HG02763 (cell line): ENCODE measurements at regions not wholly inside any gene's neighbourhood (a gene's known extent, or its start where the extent isn't known, plus 50 kb on each side); places are given as distances from the start of the nearest gene placed in this dataset.
"Not testable (repeated sequence)": the region's sequence is repeated elsewhere in the genome, so short reads cannot be mapped to it uniquely, and the experiment has no call there.

Experiments used
- ATAC-seq: cut with Tn5 transposase; IDR thresholded peaks from one replicate; pipeline ENCODE4 v1.9.1; 2021; ENCODE audit warnings: mild to moderate bottlenecking, moderate library complexity; ENCODE audit not compliant: unreplicated experiment

DNA sequence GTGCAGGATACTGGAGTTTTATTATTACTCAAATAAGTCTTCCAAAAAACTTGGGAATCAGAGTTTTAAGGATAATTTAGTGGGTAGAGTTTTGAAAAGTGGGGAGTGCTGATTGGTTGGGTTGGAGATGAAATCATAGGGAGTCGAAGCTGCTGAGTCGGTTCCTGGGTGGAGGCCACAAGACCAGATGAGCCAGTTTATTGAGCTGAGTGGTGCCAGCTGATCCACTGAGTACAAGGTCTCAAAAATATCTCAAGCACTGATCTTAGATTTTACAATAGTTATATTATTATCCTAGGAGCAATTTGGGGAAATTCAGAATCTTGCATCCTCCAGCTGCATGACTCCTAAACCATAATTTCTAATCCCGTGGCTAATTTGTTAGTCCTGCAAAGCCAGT is 804.9 kb upstream of the SEMA6A start:
- no peak for ATAC-seq

DNA sequence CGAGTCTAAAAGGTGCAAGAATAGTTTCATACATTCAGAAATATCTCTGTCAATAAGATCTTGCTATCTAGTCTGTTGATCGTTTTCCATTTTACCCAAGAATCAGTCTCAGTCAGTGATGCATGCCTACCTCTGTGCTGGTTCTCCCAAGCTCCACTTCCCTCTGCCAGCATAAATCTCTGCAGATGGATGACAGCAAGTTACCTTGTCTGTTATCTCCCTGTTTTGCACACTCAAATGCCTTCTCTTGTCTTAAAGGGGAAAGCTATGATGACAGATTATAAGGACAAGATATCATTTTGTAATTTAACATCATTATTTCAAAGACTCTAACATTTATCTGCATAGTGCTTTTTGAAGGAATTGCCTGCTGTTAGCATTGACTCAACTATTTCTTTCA is 802.1 kb upstream of the SEMA6A start:
- no peak for ATAC-seq

DNA sequence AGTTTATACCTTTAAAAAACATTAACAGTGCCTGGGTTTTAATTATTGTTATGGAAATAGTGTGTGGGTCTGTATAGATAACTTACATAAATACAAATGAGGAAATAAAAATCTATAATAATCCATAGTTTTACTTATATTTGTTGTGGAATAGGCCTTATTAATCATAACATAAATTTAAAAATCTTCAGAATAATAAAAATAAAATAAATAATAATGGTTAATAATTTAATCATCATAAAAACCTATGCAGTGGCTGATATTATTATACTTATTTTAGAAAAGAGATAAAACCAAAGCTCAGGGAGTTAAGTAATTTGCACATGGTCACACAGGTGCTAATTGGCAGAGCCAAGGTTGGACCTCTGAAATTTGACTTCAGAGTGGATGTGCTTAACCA is 785.3 kb upstream of the SEMA6A start:
- ATAC-seq, result no peak

GRCh38 chr5:117357886-117358285 is 783.3 kb upstream of the SEMA6A start:
- ATAC-seq, result no peak

DNA sequence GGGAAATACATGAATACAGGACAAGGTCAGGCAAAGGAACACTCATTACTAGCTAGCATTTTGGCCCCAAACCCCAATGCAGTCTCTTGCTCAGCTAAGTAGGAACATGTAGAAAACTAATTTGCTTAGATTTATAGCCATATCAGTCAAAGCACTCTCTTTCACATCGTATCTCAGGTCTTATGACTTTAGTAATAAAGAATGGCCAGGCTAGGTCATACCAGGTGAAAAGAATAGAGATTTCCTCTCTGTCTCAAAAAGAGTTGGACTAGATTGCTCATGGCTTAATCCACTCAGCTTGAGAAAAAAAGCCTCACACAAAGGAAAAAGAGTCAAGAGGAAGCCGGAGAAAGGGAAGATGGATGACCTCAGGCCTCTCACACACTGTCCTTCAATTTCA is 772.7 kb upstream of the SEMA6A start:
- no peak for ATAC-seq

GRCh38 chr5:117343726-117344125 is 769.1 kb upstream of the SEMA6A start:
- not testable (repeated sequence) for ATAC-seq

DNA sequence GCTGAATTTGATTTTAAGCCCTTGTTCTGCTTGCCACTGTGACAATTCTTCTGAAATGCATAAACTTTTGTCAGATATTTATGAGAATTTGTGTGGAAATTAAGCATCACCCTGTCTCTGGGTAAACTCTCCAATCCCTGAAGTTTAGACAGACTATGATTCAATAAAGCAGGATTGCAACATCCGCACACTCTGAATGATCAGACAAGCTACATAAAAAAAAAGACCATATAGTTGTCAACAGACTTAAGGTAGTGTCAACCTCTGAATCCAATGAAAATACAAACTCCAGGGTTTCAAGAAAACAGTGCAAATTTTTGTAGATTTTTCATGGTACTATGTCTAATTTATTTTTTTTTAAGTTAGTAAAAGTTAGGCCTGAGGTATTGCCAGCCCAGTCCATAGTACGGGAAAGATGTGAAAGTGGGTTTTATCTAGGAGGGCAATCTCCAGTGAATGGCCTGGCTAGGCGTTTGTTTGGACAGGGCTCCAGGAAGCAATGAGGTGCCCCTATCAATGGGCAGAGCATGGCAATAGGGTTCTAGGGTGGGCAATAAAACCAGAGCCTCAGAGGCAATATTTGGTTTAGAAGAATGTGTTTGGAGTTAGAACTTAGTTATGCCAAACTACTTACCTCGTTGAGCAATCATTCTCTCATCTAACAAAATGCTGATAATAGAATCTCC is 762.6 kb upstream of the SEMA6A start:
- ATAC-seq, result no peak

DNA sequence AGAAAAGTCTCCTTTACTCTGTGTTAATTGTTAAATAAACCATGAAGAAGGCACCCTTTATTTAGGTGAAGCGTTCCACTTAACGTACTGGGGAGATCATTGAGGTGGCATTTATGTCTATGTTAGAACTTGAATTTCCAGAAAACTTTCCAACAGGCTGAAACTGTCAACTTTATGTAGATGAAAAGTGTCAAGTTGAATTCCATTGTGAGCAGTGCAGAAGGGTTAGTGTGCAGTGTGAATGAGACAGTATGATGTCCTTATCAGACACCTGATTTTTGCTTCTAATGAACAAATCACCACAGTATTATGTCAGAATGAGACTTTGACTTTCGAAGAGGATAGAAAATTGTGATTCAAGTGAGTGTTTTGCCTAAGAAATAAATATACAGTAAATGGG is 761.6 kb upstream of the SEMA6A start:
- no peak for ATAC-seq

DNA sequence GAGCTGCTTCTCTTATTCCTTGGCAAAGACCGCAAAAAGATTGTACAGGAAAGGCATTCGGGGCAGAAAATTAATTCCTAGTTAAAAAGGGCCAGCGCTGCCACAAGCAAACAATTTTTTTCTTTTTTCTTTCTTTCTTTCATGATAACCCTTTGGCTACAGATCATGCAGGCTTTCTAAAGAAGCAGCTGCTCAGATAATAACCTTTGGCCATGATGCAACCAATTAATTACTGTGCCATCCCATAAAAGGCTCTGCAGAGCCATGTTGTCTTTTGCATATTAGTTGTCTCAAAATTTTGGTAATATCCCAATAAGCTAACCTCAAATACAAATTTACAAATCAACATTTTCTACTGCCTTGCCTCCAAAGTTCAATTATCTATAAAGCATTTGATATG is 758.4 kb upstream of the SEMA6A start:
- ATAC-seq, result no peak

DNA sequence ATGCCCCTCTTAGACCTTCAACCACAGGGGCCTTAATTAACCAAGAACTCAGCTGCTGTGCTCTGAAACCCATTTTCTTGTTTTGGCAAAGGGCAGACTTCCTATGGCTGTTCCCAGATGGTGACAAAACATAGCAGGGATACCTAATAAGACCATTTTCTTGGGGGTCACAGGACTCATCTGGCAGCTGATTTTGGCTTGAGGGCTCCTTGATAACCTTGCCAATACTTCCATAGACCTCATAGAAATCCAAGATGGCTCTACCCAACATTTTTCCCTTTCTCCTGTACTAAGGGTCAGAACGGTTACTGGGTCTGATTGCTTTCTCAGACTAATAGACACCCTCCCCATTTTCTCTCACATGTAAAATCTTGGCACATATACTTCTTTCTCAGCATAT is 757.7 kb upstream of the SEMA6A start:
- no peak for ATAC-seq

GRCh38 chr5:117327511-117327910 is 752.9 kb upstream of the SEMA6A start:
- ATAC-seq, result no peak

- ATAC-seq, result no peak
Measured at GRCh38 chr5:117326997-117327396, 752.4 kb upstream of the SEMA6A start.

DNA sequence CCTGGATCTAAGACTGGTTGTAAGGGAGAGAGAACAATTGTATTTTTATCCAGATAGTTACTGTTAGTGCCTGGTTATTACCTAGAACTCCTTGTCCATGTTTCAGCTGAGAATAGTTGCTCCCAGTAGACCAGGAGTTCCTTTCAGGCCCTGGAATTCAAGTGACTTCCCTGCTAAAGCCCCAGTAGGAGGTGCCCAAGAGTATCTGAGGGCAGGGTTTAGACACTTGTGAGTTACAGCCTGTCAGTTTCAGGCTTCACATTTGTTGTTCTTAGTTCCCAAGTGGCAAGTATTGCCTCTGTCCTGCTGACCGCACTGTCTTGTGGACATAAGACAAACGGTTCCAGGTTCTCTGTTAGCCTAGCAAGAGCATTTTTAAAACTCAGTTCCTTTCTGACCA is 743.9 kb upstream of the SEMA6A start:
- ATAC-seq, result no peak

GRCh38 chr5:117315170-117315569 is 740.5 kb upstream of the SEMA6A start:
- ATAC-seq, result no peak

DNA sequence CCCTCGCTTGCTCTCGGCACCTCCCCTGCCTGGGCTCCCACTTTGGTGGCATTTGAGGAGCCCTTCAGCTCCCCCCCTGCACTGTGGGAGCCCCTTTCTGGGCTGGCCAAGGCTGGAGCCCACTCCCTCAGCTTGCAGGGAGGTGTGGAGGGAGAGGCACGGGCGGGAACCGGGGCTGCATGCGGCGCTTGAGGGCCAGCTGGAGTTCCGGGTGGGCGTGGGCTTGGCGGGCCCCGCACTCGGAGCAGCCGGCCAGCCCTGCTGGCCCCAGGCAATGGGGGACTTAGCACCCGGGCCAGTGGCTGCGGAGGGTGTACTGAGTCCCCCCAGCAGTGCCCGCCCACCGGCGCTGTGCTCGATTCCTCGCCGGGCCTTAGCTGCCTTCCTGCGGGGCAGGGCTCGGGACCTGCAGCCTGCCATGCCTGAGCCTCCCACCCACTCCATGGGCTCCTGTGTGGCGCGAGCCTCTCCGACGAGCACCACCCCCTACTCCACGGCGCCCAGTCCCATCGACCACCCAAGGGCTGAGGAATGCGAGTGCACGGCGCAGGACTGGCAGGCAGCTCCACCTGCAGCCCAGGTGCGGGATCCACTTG is 730.0 kb upstream of the SEMA6A start:
- ATAC-seq, result not testable (repeated sequence)

- no peak for ATAC-seq
Measured at GRCh38 chr5:117302949-117303348, 728.3 kb upstream of the SEMA6A start.

DNA sequence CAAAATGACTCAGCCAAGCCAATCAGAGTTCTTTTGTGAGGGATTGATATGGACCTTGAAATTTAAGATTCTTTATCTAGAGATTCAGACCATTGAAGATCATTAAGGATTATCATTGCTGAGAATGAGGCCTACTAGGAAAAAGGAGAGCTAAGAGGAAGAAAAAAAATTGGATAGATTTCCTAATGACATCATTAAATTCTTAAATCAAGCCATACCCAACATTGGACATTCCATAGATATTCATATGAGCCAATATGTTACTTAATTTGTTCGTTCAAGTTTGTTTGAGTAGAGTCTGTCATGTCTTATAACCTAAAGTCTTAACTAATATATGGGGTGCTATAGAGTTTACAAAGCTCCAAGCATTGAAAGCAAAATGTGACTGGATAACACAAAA is 727.9 kb upstream of the SEMA6A start:
- no peak for ATAC-seq

- ATAC-seq, result no peak
Measured at GRCh38 chr5:117299936-117300328, 725.3 kb upstream of the SEMA6A start.

GRCh38 chr5:117299224-117299935 is 724.8 kb upstream of the SEMA6A start:
- no peak for ATAC-seq

GRCh38 chr5:117296872-117297271 is 722.2 kb upstream of the SEMA6A start:
- ATAC-seq, result no peak

- ATAC-seq, result no peak
Measured at GRCh38 chr5:117295941-117296340, 721.3 kb upstream of the SEMA6A start.

GRCh38 chr5:117286813-117287212 is 712.2 kb upstream of the SEMA6A start:
- no peak for ATAC-seq
